Smooth muscle cell (in vitro differentiated cells): ENCODE measurements at regions not wholly inside any gene's neighbourhood (a gene's known extent, or its start where the extent isn't known, plus 50 kb on each side); places are given as distances from the start of the nearest gene placed in this dataset.

ENCODE experiments used
- DNase-seq: peaks from one replicate; lab custom pipeline; 2025; ENCODE audit not compliant: unreplicated experiment; lab: John Stamatoyannopoulos, UW
- H2AFZ ChIP-seq: fragments of 200-600 bp; sonication (generic); 2 replicates; pipeline ENCODE4 v1.6.0; 2016; ENCODE audit warnings: antibody characterized with exemption, low read depth, mild to moderate bottlenecking
- H3F3A ChIP-seq: fragments of 200-600 bp; sonication (generic); 2 replicates; pipeline ENCODE4 v1.6.0; 2017; ENCODE audit warnings: antibody characterized with exemption, low read depth
- H3K27ac ChIP-seq: fragments of 200-600 bp; sonication (generic); 2 replicates; pipeline ENCODE4 v1.5.1; 2016; ENCODE audit warnings: low read depth, mild to moderate bottlenecking
- H3K27me3 ChIP-seq: fragments of 200-600 bp; sonication (generic); 2 replicates; pipeline ENCODE4 v1.6.1; 2016; ENCODE audit warnings: low read depth, mild to moderate bottlenecking
- H3K36me3 ChIP-seq: fragments of 200-600 bp; sonication (generic); 2 replicates; pipeline ENCODE4 v1.5.1; 2016; ENCODE audit warnings: low read depth
- H3K4me1 ChIP-seq: fragments of 200-600 bp; sonication (generic); 2 replicates; pipeline ENCODE4 v1.5.1; 2016; ENCODE audit warnings: low read depth
- H3K4me2 ChIP-seq: fragments of 200-600 bp; sonication (generic); 2 replicates; pipeline ENCODE4 v1.6.0; 2016; ENCODE audit warnings: mild to moderate bottlenecking
- H3K4me3 ChIP-seq: fragments of 200-600 bp; sonication (generic); 2 replicates; pipeline ENCODE4 v1.5.1; 2016; ENCODE audit warnings: mild to moderate bottlenecking
- H3K79me2 ChIP-seq: fragments of 200-600 bp; sonication (generic); 2 replicates; pipeline ENCODE4 v1.6.0; 2016; ENCODE audit warnings: low read depth, mild to moderate bottlenecking
- H3K9ac ChIP-seq: fragments of 200-600 bp; sonication (generic); 2 replicates; pipeline ENCODE4 v1.6.0; 2016; ENCODE audit warnings: low read depth
- H3K9me3 ChIP-seq: fragments of 200-600 bp; sonication (generic); replicated peaks from 2 replicates; pipeline ENCODE4 v1.5.1; 2016; ENCODE audit warnings: low read depth
- H4K20me1 ChIP-seq: fragments of 200-600 bp; sonication (generic); 2 replicates; pipeline ENCODE4 v1.6.0; 2016; ENCODE audit warnings: low read depth
- CTCF ChIP-seq: fragments of 200-600 bp; sonication (generic); IDR thresholded peaks from 2 replicates; pipeline ENCODE4 v1.5.1; 2017; ENCODE audit warnings: borderline replicate concordance, mild to moderate bottlenecking, antibody characterized with exemption; ENCODE audit not compliant: insufficient read depth, poor library complexity, severe bottlenecking
- WGBS: methylation state at CpG from one replicate; pipeline ENCODE4 v1.1.7; 2016; ENCODE audit warnings: low lambda C conversion rate; 5-methylcytosine and 5-hydroxymethylcytosine counted together

- 78% methylated on average over 4 of the region's 4 CpGs for WGBS
- no peaks in the 10 kb centered on the region for H3K36me3 ChIP-seq
- no peak overlapping the region for H3K4me3 ChIP-seq
- no peak overlapping the region for H3K9ac ChIP-seq
- TF ChIP-seq CTCF: no peak
- no peaks in the 10 kb centered on the region for H3K4me1 ChIP-seq
- H2AFZ ChIP-seq: no peak overlapping the region
- DNase-seq: no peak
- no peak overlapping the region for H3K27ac ChIP-seq
- H3K79me2 ChIP-seq: no peaks in the 10 kb centered on the region
- H3K4me2 ChIP-seq: no peak overlapping the region
- no peaks in the 10 kb centered on the region for H4K20me1 ChIP-seq
- no peaks in the 10 kb centered on the region for H3K9me3 ChIP-seq
- H3F3A ChIP-seq: no peaks in the 10 kb centered on the region
- no peaks in the 10 kb centered on the region for H3K27me3 ChIP-seq
Measured at GRCh38 chr16:82535262-82535661, 91.5 kb upstream of the CDH13 start.

- no peak overlapping the region for H3K27ac ChIP-seq
- no peaks in the 10 kb centered on the region for H3K4me1 ChIP-seq
- no peak for DNase-seq
- H3K9ac ChIP-seq: no peak overlapping the region
- H3F3A ChIP-seq: no peaks in the 10 kb centered on the region
- H3K79me2 ChIP-seq: no peaks in the 10 kb centered on the region
- no peaks in the 10 kb centered on the region for H4K20me1 ChIP-seq
- no peaks in the 10 kb centered on the region for H3K27me3 ChIP-seq
- no peak overlapping the region for H3K4me2 ChIP-seq
- WGBS: 72% methylated on average over 4 of the region's 4 CpGs
- no peak for TF ChIP-seq CTCF
- no peak overlapping the region for H2AFZ ChIP-seq
- H3K36me3 ChIP-seq: no peaks in the 10 kb centered on the region
- no peaks in the 10 kb centered on the region for H3K9me3 ChIP-seq
- no peak overlapping the region for H3K4me3 ChIP-seq
Measured at GRCh38 chr16:82533189-82533588, 93.6 kb upstream of the CDH13 start.

- Histone ChIP-seq H3F3A (no peaks in the 10 kb centered on the region), H3K4me2 (no peak overlapping the region), H3K27ac (no peak overlapping the region), H3K4me3 (no peak overlapping the region), H3K36me3 (no peaks in the 10 kb centered on the region), H3K79me2 (no peaks in the 10 kb centered on the region), H2AFZ (no peak overlapping the region), H3K9ac (no peak overlapping the region), H3K9me3 (no peaks in the 10 kb centered on the region), H3K4me1 (no peaks in the 10 kb centered on the region), H4K20me1 (no peaks in the 10 kb centered on the region), H3K27me3 (no peaks in the 10 kb centered on the region)
- 92% methylated on average over 2 of the region's 2 CpGs for WGBS
- DNase-seq: no peak
- no peak for TF ChIP-seq CTCF
Measured at GRCh38 chr16:82530883-82531282, 95.9 kb upstream of the CDH13 start.

GRCh38 chr16:82527101-82527500, 99.7 kb upstream of the CDH13 start:
- WGBS: 86% methylated on average over 7 of the region's 7 CpGs
- H3K79me2 ChIP-seq: no peaks in the 10 kb centered on the region
- H2AFZ ChIP-seq: no peak overlapping the region
- H4K20me1 ChIP-seq: no peaks in the 10 kb centered on the region
- no peak overlapping the region for H3K4me2 ChIP-seq
- no peaks in the 10 kb centered on the region for H3F3A ChIP-seq
- H3K27ac ChIP-seq: no peak overlapping the region
- no peaks in the 10 kb centered on the region for H3K27me3 ChIP-seq
- no peak overlapping the region for H3K9ac ChIP-seq
- DNase-seq: no peak
- no peak overlapping the region for H3K4me3 ChIP-seq
- H3K4me1 ChIP-seq: no peaks in the 10 kb centered on the region
- H3K36me3 ChIP-seq: no peaks in the 10 kb centered on the region
- no peaks in the 10 kb centered on the region for H3K9me3 ChIP-seq
- no peak for TF ChIP-seq CTCF
